GM20000 (cell line): ENCODE measurements at regions not wholly inside any gene's neighbourhood (a gene's known extent, or its start where the extent isn't known, plus 50 kb on each side); places are given as distances from the start of the nearest gene placed in this dataset.
"Not testable (repeated sequence)": the region's sequence is repeated elsewhere in the genome, so short reads cannot be mapped to it uniquely, and the experiment has no call there.

ENCODE experiments used
- DNase-seq: peaks from one replicate; pipeline ENCODE4 v3.0.0; 2012; ENCODE audit warnings: low spot score
- CTCF ChIP-seq: IDR thresholded peaks from 2 replicates; pipeline ENCODE4 v1.5.1; 2012; ENCODE audit warnings: mild to moderate bottlenecking, control low read depth; ENCODE audit errors: extremely low read depth, missing control alignments

- no peak for DNase-seq
- TF ChIP-seq CTCF, result no peak
Observed at GRCh38 chr2:145394181-145394580, 874.3 kb upstream of the ZEB2 start.

GRCh38 chr2:145386973-145387372 lies 867.1 kb upstream of the ZEB2 start:
- DNase-seq, result no peak
- TF ChIP-seq CTCF, result no peak

GRCh38 chr2:145383961-145384360 lies 864.0 kb upstream of the ZEB2 start:
- TF ChIP-seq CTCF, result no peak
- DNase-seq, result no peak

- no peak for DNase-seq
- TF ChIP-seq CTCF, result no peak
Observed at GRCh38 chr2:145380436-145381017, 860.6 kb upstream of the ZEB2 start.

GRCh38 chr2:145379934-145380333 lies 860.0 kb upstream of the ZEB2 start:
- no peak for TF ChIP-seq CTCF
- DNase-seq, result no peak

- no peak for TF ChIP-seq CTCF
- no peak for DNase-seq
Observed at GRCh38 chr2:145374165-145374564, 854.2 kb upstream of the ZEB2 start.

- not testable (repeated sequence) for DNase-seq
Observed at GRCh38 chr2:145367334-145367733, 847.4 kb upstream of the ZEB2 start.

GRCh38 chr2:145366341-145366740 lies 846.4 kb upstream of the ZEB2 start:
- TF ChIP-seq CTCF, result no peak
- DNase-seq, result no peak
